NCI-H2029 treated with DMSO at 0.1 percent for 48 hours (cell line): ENCODE measurements at regions not wholly inside any gene's neighbourhood (a gene's known extent, or its start where the extent isn't known, plus 50 kb on each side); places are given as distances from the start of the nearest gene placed in this dataset.
"Not testable (repeated sequence)": the region's sequence is repeated elsewhere in the genome, so short reads cannot be mapped to it uniquely, and the experiment has no call there.

Experiments used
- DNase-seq: peaks from one replicate; lab custom pipeline; 2025; lab: John Stamatoyannopoulos, UW

DNA sequence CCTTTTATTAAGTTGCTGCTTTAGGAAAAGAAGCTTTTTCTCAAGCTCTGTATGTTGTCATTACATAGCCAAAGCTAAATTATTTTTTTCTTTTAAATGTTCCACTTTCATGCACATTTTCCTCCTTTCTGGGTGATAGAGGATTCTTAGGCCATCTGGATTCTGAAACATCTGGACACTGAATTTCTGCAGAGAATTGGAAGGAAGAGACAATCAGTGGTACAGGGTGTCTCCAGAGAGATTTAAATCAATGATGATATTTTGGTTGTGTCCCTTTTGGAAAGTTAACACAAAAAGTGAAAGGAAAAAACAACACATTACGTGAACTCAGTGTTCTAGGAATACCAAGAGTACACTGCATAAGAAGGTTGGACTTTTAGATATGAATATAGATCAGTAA is 211.4 kb upstream of the PKN2 start:
- no peak for DNase-seq

GRCh38 chr1:88474555-88475304 is 209.3 kb upstream of the PKN2 start:
- DNase-seq: no peak

DNA sequence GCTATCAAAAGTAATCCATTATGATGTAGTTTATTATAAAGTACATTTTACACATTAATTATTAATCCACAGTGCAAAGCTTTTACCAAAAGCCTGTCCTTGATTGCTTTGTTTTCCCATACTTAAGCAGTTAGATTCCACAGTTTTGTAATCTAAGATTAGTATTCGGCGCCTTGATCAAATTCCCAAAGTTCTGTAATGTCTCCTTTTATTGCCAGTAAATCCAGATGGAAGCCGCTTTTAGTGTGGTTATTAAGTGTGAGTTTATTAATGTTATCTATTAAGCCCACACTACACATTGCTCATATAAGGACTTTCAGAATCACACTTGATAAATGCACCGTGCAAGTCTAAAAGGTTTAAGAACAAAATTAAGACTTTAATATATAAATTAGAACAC is 199.2 kb upstream of the PKN2 start:
- no peak for DNase-seq

- no peak for DNase-seq
These were observed 195.8 kb upstream of the PKN2 start for GRCh38 chr1:88488237-88488636.

- no peak for DNase-seq
These were observed 193.4 kb upstream of the PKN2 start for GRCh38 chr1:88490676-88491075.

- no peak for DNase-seq
These were observed 184.4 kb upstream of the PKN2 start for GRCh38 chr1:88499671-88500070.

DNA sequence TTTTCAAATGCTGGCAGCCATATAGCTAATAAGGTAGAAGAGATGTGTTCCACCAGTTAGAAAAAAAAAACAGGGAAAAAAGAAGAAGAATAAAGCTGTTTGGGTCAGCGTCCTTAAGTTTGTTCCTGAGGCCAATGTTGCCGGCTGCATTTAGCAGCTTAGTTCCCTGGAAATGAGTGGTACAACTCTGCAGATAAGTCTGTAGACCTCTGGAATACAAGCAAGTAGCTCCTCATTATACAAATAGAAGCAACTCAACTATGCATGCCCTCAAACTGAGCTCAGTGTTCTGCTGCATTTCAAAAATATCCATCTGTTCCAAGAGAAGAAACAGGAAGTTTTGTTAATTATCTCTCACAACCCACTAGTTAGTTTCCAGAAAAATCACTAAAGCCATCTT is 181.2 kb upstream of the PKN2 start:
- no peak for DNase-seq

- DNase-seq: no peak
These were observed 180.4 kb upstream of the PKN2 start for GRCh38 chr1:88503646-88504045.

DNA sequence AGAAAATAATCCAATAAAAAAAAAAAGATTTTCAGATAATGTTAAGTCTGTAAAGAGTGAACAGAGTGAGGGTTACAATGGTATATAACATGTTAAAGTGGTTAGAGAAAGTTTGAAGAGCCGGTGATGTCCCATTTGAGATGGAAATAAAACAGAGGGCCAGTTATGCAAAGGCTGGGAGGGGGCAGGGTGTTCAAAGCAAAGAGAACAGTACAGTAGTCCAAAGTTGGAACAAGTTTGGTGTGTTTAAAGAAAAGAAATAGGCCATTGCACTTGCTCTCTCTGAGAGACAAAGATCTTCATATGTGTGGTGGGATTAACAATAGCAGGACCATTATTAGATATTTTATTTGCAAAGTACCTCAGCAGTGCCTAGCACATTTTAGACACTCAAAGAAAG is 179.5 kb upstream of the PKN2 start:
- no peak for DNase-seq

DNA sequence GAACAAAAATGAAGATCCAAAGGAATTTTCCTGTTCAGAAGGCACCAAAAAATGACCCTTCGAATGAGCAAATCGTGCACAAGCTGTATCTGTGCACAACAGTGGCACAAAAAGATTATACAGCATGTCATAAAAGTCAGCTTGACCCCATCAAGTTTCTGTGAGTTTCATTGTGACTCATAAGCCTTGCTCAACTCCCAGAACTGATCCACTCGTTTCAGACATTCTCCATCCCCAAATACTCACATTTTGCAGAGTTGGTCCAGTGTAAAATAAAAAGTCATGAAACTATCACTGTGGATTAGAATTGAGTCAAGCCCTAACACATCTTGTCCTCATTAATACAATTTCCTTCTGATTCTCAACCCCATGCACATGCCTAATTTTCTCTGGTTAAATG is 174.7 kb upstream of the PKN2 start:
- no peak for DNase-seq

GRCh38 chr1:88514544-88515060 is 169.5 kb upstream of the PKN2 start:
- DNase-seq: no peak

DNA sequence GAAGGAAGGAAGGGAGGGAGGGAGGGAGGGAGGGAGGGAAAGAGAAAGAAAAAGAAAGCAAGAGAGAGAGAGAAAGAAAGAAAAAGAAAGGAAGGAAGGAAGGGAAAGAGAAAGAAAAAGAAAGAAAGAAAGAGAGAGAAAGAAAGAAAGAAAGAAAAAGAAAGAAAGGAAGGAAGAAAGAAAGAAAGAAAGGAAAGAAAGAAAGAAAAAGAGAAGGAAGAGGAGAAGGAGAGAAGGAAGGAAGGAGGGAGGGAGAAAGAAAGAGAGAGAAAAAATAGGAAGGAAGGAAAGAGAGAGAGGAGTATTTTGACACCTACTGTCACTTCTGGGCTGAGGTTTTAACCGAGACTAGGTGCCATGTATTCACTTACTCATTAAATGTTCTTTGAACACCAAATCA is 166.6 kb upstream of the PKN2 start:
- not testable (repeated sequence) for DNase-seq

- no peak for DNase-seq
These were observed 164.9 kb upstream of the PKN2 start for GRCh38 chr1:88519156-88519555.

DNA sequence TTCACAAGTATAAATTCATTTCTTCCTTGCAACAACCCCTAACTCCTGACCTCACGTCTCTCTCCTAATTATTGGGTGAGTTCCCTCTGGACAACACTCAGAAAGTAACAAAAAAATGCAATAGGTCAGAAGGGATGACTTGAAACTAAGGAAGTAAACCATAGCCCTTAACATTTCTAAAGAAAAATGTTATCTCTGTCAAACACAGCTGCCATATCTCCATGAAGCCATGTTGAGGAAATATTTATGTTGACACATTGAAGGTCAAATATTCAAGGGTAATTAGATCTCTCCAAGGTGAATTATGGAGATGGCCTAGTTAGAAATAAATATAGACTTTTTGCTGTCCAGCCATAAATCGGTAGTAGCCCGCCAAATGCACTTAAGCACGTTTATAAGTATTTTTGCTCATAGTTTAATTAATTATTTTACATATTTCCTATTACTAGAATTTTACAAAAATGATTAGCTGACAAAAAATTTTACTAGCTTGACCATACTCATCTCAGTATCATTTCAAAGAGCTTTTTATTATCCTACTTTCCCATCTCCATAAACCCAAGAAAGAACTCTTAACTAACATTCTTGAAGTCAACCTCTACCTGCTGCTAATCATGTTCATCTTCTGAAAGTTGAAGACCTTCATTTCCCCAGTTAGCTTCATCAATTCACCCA is 160.1 kb upstream of the PKN2 start:
- no peak for DNase-seq

DNA sequence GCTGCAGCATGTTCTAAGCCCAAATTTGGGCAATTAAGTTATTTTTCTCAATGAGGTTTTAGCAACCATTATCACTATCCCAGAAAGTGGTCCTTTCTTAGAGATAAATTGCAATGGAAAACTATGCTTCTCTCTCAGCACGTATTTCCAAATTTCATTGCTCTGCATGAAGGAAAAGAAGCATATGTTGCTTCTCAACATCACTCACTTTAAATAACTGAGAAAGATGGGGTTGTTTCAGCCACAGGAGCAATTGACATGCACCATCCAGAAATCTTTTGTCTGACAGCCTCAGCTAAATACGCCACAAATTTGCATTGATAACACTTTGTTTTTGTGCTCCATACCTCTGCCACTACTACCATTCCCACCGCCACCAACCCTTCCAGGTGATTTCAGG is 157.6 kb upstream of the PKN2 start:
- DNase-seq: no peak

- no peak for DNase-seq
These were observed 155.3 kb upstream of the PKN2 start for GRCh38 chr1:88528792-88529191.

GRCh38 chr1:88529581-88529980 is 154.5 kb upstream of the PKN2 start:
- DNase-seq: no peak

DNA sequence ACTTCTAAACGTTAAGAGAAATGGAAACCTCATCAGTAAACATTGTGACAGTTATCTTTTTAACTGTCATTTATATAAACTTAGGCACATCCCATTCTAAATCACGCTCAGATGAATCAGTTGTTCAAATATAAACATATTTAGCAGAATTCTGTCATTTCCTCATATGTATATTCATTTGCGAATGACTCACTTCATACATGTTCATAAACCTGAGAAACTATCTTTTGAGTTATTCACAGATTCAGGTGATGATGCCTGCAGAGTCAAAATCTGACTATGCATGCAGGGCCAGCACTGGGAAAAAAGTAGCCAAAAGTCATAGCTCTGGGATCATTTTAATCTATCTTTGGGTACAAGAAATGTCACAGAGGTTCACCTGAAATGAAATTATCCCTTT is 153.8 kb upstream of the PKN2 start:
- DNase-seq: no peak

DNA sequence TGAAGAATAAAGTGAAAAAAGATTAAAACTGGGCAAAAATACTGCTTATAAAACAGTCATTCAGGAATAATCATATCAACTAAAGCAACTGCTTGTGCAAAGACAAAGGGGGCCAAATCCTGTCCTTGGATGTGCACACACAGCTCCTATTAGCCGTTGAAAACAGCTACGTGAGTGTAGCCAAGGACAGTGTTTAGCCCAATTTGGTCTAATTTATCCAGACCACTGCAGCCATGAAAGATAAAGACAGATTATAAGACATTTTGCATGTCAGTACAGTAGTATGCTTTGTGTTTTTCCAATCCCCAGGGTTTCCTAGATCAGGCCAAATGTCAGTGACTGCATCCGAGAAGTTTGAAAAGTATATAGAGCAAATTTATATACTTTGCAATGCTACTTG is 146.3 kb upstream of the PKN2 start:
- DNase-seq: no peak

DNA sequence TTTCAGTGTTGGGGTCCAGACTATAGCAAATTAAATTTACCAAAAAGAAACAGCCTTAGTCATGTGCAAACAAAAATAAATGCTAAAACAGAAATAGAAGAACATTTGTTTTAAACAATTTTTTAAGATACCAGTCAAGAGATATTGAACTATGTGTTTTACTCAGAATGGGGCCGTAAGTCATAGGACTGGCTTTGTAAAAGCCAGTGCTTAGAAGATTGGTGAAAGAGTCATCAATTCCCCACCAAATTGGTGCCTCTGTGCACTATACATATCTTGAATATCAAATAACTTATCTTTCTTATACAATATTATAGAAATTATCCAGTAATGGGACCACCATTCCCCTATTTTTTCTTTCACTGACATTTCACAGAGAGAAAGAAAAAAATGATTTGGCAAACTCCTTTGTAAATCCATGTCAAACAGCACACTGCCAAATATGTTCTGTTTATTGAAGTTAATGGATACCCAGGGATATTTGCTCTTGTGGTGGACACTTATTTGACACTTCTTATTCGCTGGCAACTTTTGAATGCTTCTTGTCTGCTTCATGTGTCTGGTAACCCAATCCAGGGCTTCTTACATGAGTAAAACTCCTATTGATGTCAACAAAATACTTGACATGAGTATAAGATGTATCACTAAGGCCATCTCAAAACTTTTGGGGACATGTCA is 145.7 kb upstream of the PKN2 start:
- DNase-seq: no peak

GRCh38 chr1:88540255-88540654 is 143.8 kb upstream of the PKN2 start:
- DNase-seq: no peak

DNA sequence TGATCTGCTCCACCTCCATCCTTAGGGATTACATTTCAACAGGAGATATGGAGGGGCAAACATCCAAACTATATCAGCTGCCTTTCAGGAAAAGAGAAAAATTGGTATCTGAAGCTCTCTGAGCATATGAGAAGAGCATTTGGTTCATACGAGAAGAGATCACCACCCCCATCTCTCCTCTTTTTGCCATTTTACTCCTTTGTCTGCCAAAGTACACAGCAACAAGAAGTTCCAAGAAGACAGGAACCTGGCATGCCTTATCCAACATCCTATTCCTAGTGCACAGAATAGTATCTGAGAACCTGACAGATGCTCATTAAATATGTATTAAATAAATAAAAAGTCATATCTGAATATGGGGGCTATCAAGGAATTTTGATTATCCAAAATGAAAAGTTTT is 142.5 kb upstream of the PKN2 start:
- no peak for DNase-seq

GRCh38 chr1:88544195-88544594 is 139.9 kb upstream of the PKN2 start:
- DNase-seq: no peak
